CD4-positive, alpha-beta T cell treated with Interleukin-12 subunit alpha and Interleukin-12 subunit beta, for 1 hour (primary cell): ENCODE measurements at regions not wholly inside any gene's neighbourhood (a gene's known extent, or its start where the extent isn't known, plus 50 kb on each side); places are given as distances from the start of the nearest gene placed in this dataset.

ENCODE experiments used
- DNase-seq: peaks from one replicate; pipeline ENCODE4 v3.0.0-alpha.2; 2020

DNA sequence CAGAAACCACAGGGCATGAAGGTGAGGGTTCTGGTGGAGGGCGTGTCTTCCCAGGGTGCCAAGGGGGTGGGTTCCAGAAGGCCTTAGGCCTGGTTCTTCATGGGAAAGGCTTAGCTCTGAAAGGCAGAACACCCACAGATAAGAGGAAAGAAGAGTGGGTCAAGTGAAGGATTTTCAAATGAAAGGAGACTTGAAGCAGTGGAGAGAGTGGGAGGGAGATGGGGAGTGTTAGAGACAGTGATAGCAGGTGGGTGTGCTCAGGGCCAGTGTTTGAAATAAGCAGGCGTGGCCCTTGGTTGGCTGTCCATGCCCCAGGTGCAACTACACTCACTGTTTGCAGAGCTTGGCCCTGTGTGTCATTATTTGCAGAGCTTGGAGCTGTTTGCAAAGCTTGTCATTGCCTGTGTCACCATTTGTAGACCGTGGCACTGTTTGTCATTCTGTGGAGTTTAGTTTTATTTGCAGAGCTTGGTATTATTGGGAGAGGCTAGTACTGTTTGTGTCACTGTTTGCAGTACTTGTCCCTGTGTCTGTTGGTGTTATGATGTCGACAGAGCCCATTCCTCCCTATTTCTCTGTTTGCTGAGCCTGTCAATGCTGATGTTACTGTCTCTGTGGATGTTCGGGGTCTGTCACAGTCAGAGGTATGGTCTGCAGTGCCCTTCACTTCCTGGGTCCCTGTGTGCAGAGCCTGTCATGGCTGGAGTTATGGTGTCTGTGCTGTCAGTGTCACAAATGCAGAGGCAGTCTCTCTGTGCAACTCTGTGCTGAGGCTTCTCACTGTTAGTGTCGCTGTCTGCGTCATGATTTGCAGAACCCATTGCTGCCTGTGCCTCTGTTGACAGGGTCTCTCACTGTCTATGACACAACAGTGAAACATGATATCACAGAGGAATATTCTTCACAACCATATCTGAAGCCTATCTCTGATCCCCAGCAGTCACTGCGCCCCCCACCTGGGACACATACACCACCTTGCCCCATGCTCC lies 127.7 kb upstream of the LRFN2 start:
- DNase-seq = no peak

DNA sequence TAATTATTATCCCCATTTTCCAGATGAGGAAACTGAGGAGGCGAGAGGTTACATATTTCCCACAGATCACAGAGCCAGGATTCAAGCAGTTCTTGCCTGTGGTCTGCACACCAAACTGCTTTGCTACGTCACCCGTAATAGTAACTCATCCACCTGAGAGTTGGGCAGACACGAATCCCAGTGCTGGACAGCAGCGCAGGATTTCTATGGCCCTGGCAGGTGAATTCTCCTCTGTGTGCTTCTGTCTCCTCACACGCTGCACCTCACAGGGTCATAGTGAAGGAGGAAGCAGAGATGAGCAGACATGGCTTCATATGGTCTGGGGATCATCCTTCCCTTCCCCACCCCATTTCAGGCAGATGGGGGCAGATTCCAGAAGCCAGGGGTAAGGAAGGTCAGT lies 127.0 kb upstream of the LRFN2 start:
- no peak for DNase-seq

DNA sequence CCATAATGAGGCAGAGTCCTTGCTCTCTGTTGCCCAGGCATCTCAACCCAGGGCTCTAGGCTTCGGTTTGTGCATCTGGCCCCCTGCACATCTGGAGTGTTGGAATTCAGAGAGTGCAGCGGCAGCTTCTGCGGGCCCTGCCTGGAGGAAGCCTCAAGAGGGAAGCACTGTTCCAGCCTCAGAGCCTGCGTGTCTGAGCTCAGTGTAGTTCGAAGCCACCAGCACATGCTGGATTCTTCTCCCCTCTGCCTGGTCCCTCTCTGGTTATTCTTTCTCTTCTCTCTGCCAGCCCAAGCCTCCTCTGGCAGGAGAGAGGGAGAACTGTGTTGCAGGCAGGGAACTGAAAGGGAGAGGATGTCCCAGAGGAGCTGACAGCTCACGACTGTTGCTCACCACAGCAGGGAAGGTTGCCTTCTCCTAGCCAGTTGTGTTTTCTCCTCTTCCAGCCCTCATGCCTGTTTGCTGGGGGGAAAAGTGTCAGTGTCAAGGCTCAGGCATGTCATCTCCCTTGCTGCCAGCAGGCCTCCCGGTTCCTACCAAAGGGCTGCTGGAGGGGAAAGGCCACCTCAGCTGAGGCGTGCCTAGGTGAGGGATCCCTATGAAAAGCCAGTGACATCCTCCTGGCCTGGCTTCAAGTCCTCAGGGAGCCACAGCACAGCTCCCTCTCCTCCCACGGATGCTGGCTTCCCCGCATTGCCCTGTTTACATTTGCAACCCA lies 126.0 kb upstream of the LRFN2 start:
- no peak for DNase-seq

DNA sequence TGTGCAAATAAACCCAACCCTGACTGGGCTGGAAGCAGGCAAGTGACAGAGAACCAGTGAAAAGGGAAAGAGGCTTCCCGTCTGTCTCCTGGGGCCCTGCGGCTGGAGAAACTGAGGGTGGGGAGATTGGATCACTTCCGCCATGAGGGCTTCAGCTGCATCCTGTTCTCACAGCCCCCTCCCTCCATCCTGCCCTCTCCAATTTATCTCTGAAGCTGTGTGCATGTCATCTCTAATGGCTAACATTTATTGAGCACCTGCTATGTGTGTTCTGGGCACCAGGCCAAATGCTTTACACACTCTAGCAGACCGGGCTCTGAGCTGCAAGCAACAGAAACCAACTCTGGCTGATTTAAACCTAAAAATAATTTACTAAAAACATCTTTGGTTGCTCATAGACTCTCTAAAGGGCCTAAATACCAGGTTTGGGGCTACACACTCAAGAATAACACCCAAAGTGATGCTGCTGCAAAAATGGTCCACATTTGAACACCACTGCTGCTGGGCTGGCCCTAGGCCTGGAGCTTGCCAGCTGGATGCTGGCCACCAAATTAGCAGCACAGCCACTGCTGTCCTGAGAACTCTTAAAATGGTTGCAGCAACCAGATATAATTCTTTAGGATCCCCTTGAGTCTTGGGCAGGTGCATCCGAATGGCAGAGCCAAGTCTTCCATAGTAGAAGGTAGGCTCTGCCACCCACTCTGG lies 123.6 kb upstream of the LRFN2 start:
- DNase-seq = no peak

DNA sequence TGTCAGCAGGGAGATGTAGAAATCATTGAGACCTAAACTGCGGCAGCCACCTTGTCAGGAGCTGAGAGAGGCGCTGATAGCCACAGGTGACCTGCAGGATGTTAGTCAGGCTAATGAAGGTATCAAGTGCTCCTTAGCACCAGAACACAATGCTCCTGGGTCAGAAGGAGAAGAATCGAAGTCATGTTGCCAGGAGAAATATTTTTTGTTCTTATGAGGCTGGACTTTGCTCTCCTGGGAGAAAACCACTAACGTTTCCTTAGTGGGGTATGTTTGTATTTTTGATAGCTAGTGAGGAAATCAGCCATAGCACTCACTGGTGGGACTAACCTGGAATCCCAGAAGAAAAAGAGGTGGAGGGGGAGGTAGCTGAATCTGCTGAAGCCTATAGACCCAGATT lies 120.9 kb upstream of the LRFN2 start:
- DNase-seq = no peak

DNA sequence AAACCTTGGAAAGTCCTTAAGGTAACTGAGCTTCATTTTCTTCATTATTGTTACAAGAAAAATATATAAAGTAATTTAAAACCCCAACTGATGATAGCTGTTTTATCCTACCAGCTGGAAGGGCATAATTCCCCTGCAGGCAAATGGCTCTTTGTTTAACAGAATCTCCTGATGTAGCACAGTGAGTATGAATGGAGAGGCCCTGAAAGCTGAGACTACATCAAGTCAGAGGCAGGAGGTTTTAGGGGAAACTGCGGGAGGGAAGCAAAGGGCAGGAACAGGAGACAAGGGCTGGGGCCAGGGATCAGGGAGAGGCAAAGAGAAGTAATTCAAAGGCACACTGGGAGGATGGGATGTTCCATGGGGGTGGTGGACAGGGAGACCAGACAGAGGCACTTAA lies 119.0 kb upstream of the LRFN2 start:
- no peak for DNase-seq

DNA sequence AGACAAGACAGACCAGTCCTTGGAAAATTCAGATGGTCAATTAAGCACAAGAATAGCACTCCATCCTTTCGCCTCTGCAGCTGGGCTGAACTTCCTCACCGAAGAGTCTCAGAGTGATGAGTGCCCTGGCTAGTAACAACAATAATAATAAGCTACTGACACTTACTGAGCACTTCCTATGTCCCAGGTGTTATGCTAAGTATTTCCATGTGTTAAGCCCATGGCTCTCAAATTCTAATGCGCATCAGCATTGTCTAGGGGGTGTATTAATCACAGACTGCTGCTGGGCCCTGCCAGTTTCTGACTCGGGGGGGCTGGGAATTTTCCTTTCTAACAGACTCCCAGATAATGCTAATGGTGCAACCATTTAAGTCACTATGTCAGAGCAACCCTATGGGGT lies 118.2 kb upstream of the LRFN2 start:
- no peak for DNase-seq

DNA sequence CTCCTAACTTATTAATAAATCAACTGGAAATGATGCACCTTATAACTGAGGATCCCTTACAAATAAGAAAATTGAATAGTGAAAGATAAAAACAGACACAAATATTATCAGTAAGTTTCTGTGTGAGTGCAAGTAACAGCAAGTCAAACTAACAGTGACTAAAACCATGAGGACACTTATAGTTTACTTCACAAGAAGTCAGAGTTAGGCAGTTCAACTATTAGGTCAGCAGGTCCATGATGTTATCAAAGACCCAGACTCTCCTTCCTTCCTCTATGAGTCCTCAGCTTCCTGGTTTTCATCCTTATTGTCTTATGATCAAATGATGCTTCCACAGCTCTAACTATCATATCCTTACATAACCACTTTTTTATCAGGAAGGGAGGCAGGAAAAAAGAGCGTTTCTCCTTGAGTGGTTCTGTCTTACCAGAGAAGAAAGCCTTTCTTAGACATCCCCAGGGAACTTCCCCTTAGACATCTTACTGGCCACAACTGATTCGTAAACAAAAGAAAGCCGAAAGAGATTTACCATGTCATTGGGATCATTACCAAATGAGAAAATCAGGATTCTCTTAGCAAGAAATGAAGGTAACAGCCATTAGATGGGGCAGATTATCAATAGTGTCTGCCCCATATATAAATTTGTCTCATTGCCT lies 114.3 kb upstream of the LRFN2 start:
- no peak for DNase-seq

DNA sequence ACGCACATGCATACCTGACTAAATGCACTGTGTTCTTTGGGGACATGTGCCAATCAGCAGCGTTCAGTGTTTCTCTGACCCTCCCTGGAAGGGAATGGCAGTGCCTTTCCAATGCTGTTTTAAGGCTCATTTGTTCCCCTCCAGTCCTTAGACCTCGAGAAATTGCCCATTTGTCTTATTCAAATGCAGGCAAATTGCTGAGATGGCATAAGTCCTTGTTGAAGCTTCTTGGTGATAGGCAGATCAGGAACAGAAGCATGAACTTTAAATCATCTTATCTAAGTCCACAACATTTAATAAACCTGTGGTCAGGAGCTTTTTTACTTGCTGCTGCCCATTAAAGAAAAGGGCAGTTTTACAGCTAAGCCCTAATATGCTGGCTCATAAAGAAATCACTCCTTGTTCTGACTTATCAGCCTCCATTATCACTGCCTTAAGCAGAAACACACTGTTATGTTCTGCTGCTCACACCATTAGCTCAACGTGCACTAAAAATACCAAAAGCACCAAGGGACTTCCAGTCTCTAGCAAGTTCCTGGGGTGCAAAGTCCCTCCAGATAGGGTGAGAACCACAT lies 112.9 kb upstream of the LRFN2 start:
- DNase-seq = no peak

DNA sequence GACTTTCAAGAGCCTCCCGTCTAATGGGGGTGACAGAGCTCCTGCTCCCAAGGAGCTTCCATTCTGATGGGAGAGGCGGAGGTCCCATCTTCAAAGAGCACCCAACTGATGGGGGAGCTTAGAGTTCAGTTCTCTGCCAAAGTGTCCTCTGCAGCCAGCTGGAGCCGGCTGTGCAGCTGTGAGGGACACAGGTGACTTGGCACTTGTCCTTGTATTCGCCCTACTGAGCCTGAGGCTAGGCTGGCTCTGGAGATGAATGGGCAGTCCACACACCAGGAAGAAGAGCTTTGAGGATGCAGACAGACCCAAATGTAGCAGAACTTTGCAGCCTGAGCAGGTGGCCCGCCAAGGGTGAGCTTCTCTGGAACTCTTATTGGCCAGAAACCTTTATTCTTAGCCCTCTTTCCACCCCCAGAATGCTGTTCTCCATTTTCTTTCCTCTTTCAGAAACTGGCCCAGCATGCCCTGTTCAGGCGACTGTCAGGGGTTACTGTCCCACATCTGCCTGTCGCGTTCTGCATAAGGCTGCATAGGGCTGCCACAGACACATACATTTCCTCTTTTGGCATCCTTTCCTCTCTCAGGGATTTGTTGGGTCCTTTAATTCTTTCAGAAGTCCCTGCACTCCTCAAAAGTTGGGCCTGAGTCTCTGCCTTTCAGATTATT lies 108.7 kb upstream of the LRFN2 start:
- DNase-seq = no peak

DNA sequence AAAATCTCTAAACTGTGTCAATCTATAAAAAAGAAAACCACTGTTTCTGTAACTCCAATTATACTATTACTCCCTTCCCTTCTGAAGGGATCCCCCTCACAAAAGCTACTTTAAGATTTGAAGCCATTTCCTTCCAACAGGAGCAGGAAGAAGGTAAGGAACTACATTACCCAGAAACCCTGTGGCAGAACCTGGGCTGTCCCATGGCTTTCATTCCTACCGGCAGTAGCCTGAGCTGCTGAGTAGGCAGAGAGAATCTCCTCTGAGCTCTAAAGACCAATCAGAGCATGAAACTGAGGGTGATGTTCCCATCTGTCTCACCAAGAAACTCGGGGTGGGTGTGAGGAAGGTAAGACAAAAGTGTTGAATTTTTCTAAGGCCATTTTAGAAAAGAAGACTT lies 108.0 kb upstream of the LRFN2 start:
- DNase-seq = no peak

DNA sequence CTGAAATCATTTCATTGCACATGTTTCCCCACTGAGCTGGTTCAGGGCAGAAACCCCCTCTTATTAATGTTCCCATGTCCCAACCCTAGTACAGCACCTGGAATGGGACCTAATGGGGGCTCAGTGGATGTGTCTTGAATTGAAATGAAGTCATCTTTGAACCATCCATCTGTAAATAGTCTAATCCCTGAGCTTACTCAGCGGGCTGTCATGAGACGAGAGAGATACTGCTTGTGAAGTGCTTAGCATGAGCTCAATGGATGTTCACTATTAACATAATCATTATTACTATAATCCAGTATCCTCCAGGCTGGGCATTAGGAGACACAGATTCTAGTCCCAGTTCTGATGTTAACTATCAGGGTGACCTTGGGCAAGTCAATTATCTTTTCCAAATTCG lies 106.6 kb upstream of the LRFN2 start:
- no peak for DNase-seq

DNA sequence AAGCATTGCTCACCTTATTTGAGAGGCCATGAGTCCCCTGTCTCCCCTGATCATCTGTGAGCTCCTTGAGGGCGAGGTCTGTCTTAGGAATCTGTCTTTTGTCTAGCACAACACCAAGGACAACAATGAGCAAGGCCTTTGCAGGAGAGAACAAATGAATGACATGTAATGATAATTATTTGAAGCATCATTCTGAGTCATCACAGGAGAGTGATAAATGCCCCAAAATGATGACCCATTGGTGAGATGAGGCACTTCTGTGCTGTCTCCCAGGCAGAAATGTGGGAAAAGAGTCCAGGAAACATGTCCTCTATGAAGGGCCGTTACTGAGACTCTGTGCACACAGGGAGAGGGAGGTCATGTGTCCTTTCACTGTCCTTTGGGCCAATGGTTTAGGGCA lies 105.2 kb upstream of the LRFN2 start:
- DNase-seq = no peak

DNA sequence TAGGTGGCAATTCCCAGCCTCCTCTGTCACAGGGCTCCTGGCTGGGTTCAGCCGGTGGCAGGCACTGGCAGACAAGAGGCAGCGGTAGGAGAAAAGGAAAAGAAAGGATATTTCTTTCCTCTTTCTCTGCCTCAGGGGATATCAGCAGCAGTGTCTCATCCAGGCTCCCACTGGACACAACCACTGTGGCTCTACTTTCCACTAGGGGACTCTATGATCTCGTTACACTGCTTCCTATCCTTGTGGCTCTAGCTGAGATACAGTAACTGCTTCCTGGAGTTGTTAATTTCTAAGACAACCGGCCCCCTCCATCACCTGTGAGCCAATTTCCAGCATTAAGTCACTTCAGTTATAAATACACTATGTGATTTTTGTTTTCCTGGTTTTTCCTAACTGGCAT lies 102.0 kb upstream of the LRFN2 start:
- DNase-seq = no peak

DNA sequence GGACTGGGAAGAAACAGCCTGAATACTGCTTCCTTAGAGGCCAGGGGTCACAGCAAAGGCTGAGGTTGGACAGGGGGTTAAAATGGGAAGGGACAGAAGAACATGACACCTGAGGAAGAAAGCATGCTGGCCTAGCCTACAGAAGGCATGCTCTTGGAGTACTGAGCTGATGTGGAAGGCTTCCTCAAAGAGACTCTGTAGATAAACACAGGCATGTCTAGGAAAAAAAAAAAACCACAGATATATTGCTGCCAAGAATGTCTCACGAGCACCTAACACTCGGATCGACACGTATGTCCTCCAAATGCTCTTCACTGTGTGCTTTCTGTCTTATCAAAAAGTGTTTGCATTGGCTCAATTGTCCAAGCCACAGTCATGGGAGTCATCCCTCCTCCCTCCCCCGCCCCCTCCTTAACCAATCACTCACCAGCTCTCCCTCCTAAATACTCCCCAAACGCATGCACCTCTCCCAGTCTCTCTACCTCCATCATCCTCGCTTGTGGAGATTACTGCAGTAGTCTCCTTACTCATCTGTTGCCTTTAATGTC lies 101.1 kb upstream of the LRFN2 start:
- DNase-seq = no peak

DNA sequence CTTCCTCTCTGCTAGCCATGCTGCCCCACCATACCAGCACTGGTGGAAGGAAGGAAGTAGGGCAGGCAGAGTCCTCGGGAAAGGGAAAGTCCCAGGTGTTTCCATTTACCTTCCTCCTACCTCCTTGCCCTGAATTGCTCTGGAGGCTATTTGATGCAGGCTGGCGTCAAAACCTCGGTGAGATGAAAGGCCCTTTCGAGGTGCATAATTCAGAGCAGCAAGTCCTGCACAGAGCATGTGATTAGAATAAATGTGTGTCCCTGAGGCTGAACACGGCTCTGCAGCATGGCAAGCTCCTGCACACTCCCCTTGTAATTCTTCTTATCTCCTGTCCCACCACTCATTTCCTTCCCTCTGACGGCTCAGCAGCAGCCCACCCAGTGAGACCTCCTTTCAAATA lies 98.7 kb upstream of the LRFN2 start:
- DNase-seq = no peak

DNA sequence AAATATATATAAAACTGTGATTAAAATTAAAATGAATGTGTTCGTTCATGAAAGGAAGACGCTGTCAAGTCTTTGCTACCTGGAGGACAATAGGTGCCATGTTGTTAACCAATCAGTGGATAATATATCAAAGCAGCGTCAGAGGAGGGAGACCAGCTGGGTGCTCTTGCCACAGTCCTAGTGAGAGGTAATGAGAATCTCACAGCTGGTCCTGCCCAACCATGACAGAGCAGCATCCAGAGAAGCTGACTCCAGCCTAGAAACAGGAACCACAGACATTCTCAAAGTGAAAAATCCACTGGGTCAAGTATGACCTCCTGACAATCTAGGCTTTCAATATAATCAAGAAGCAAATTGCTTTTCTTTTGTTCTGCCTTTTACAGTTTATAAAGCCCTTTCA lies 94.5 kb upstream of the LRFN2 start:
- no peak for DNase-seq

DNA sequence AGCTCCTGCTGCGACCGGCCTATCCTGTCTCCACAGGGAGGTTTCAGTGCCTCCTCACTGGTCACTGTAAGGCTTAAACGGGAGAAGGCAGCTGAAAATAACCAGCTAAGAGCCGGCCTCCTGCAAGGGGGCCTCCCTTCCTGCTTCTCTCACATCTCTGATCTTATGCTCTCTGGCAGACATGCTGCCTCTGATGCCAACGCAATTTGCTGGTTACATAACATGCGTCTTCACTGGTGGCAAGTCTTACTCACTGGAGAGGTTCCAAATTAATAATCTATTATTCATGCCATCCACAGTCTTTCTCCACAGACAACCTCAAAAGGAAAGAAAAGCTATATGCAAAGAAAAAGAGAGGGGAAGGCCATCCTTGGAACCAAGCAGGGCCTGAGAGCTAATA lies 91.8 kb upstream of the LRFN2 start:
- no peak for DNase-seq

DNA sequence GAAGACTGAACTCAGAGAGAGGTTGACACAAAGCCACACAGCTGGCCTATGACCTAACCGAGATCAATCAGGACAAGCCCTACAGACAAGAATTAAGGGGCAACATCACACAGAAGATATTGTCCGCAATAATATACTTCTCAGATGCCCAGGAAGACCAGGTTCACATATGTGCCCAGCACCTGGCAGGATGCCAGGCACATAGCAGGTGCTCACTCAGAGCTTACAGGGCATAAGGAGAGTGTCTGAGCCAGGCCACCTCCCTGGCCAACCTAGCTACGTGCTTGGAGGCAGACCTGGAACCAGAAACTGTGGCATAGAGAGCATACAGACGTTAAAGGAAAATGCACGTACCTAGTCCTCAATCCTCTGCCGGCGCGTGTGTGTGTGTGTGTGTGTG lies 87.0 kb upstream of the LRFN2 start:
- no peak for DNase-seq

DNA sequence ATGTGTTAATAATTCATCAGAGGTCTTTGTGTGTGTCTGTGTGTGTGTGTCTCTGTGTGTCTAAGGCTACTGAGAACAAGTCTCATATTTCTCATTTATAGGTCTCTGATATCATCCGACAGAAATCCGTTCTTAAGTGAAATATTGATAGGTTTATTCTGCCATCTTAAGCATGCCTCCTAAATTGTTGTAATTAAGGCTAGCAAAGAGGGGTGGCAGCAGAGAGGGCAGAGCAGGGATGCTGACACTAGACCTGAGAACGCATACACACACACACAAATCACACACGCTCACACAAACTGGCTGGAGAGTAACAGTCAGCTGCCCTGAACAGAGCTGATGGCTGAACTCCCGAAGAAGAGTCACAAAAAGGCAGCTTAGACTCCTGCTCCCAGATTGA lies 84.9 kb upstream of the LRFN2 start:
- DNase-seq = no peak

DNA sequence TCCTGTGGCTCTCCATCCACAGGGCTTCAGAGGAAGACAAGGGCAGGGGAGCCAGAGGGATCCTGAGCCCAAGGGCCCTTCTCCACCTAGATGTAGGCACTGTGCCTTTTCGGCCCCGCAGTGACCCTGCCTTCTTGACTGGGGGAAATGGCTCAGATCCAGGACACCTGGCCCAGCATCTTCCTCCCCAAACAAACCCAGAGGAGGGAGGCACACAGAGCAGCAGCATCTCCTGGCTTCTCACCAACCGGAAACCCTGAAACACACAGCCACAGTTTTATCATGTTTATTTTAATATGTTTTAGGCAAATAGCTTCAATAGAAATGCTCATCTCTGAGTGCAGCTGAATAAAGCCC lies 84.5 kb upstream of the LRFN2 start:
- DNase-seq = no peak
